Mesenchymal stem cell (in vitro differentiated cells and primary cell): ENCODE measurements at regions not wholly inside any gene's neighbourhood (a gene's known extent, or its start where the extent isn't known, plus 50 kb on each side); places are given as distances from the start of the nearest gene placed in this dataset.

Experiments used
- DNase-seq: peaks from one replicate; pipeline ENCODE4 v3.0.0-alpha.2; 2013
- H2AFZ ChIP-seq: one replicate; pipeline ENCODE4 v1.6.1; 2013; ENCODE audit warnings: low read depth, mild to moderate bottlenecking, control low read depth, inconsistent platforms, low read length, moderate library complexity
- H2AK5ac ChIP-seq: 2 replicates; pipeline ENCODE4 v1.6.1; 2013; ENCODE audit warnings: low read length, moderate library complexity, mild to moderate bottlenecking, inconsistent platforms; ENCODE audit not compliant: severe bottlenecking
- H2BK120ac ChIP-seq: one replicate; pipeline ENCODE4 v1.6.1; 2013; ENCODE audit warnings: low read depth, mild to moderate bottlenecking, inconsistent platforms, low read length, moderate library complexity
- H2BK12ac ChIP-seq, 2 experiments: one replicate each; pipeline ENCODE4 v1.6.1; 2013; ENCODE audit warnings: inconsistent platforms in 2 of 2, low read length in 2 of 2, mild to moderate bottlenecking in 2 of 2, moderate library complexity in 2 of 2, control low read depth in 1 of 2
- H2BK15ac ChIP-seq: one replicate; pipeline ENCODE4 v1.6.1; 2013; ENCODE audit warnings: mild to moderate bottlenecking, low read depth, inconsistent platforms; ENCODE audit not compliant: poor library complexity, severe bottlenecking
- H2BK5ac ChIP-seq: 2 replicates; pipeline ENCODE4 v1.6.1; 2013; ENCODE audit warnings: low read depth, mild to moderate bottlenecking, low read length, control low read depth, inconsistent platforms; ENCODE audit not compliant: poor library complexity, severe bottlenecking
- H3K14ac ChIP-seq, 2 experiments: one replicate each; pipeline ENCODE4 v1.6.1; 2013; ENCODE audit warnings: inconsistent platforms in 2 of 2, low read length in 2 of 2, control low read depth in 1 of 2, mild to moderate bottlenecking in 1 of 2, moderate library complexity in 1 of 2
- H3K18ac ChIP-seq, 2 experiments: one replicate each; pipeline ENCODE4 v1.6.1; 2013; ENCODE audit warnings: inconsistent platforms in 2 of 2, low read length in 2 of 2, control low read depth in 1 of 2, low read depth in 1 of 2, mild to moderate bottlenecking in 1 of 2
- H3K23ac ChIP-seq, 2 experiments: one replicate each; pipeline ENCODE4 v1.6.1; 2013; ENCODE audit warnings: inconsistent platforms in 2 of 2, low read length in 2 of 2, mild to moderate bottlenecking in 2 of 2, moderate library complexity in 2 of 2, control low read depth in 1 of 2
- H3K27ac ChIP-seq: 2 replicates; pipeline ENCODE4 v1.5.1; 2013; ENCODE audit warnings: mild to moderate bottlenecking, moderate library complexity, low read length, control low read depth, inconsistent platforms; ENCODE audit not compliant: poor library complexity, severe bottlenecking
- H3K27me3 ChIP-seq, 2 experiments: 2 replicates each; pipeline versions ENCODE4 v1.6.1 to v1.7.0; 2013; ENCODE audit warnings: low read length in 2 of 2, mild to moderate bottlenecking in 2 of 2, moderate library complexity in 2 of 2, control low read depth in 1 of 2, inconsistent platforms in 1 of 2; ENCODE audit not compliant: control insufficient read depth in 1 of 2, insufficient read depth in 1 of 2
- H3K36me3 ChIP-seq, 2 experiments: 2 replicates each; pipeline versions ENCODE4 v1.6.1 to v1.7.0; 2013; ENCODE audit warnings: low read length in 2 of 2, control low read depth in 1 of 2, inconsistent platforms in 1 of 2, low read depth in 1 of 2, mild to moderate bottlenecking in 1 of 2; ENCODE audit not compliant: insufficient read depth in 2 of 2, control insufficient read depth in 1 of 2
- H3K4ac ChIP-seq, 2 experiments: one replicate each; pipeline ENCODE4 v1.6.1; 2013; ENCODE audit warnings: inconsistent platforms in 2 of 2, low read length in 2 of 2, mild to moderate bottlenecking in 2 of 2, moderate library complexity in 2 of 2, control low read depth in 1 of 2, low read depth in 1 of 2
- H3K4me1 ChIP-seq: 2 replicates; pipeline ENCODE4 v1.6.1; 2013; ENCODE audit warnings: low read depth, low read length, control low read depth; ENCODE audit not compliant: control insufficient read depth, insufficient read depth
- H3K4me2 ChIP-seq: 2 replicates; pipeline ENCODE4 v1.6.1; 2013; ENCODE audit warnings: low read length, mild to moderate bottlenecking, inconsistent platforms; ENCODE audit not compliant: poor library complexity, severe bottlenecking
- H3K4me3 ChIP-seq, 2 experiments: 2 replicates each; pipeline versions ENCODE4 v1.5.1 to v1.7.0; 2013; ENCODE audit warnings: low read length in 2 of 2, mild to moderate bottlenecking in 2 of 2, control low read depth in 1 of 2, low read depth in 1 of 2; ENCODE audit not compliant: insufficient read depth in 1 of 2
- H3K79me1 ChIP-seq: replicated peaks from 2 replicates; pipeline ENCODE4 v1.6.1; 2013; ENCODE audit warnings: mild to moderate bottlenecking, control low read depth, low read length, inconsistent platforms; ENCODE audit not compliant: poor library complexity, severe bottlenecking
- H3K9ac ChIP-seq: 2 replicates; pipeline ENCODE4 v1.7.0; 2013; ENCODE audit warnings: mild to moderate bottlenecking, low read length, moderate library complexity
- H3K9me3 ChIP-seq: 2 replicates; pipeline ENCODE4 v1.7.0; 2013; ENCODE audit warnings: mild to moderate bottlenecking, low read length; ENCODE audit not compliant: control insufficient read depth
- H4K8ac ChIP-seq: one replicate; pipeline ENCODE4 v1.6.1; 2013; ENCODE audit warnings: inconsistent platforms, mild to moderate bottlenecking, low read length, moderate library complexity
- H4K91ac ChIP-seq: one replicate; pipeline ENCODE4 v1.6.1; 2013; ENCODE audit warnings: mild to moderate bottlenecking, low read length, inconsistent platforms
- WGBS: methylation state at CpG from one replicate; pipeline ENCODE4 v1.1.7; 2013; ENCODE audit warnings: mixed read lengths; 5-methylcytosine and 5-hydroxymethylcytosine counted together

GRCh38 chr20:51143652-51144051 lies 120.7 kb upstream of the KCNG1 start:
- no peak overlapping the region for H2BK12ac ChIP-seq
- H3K9me3 ChIP-seq = peaks cover 22% of the 10 kb centered on the region
- no peaks in the 10 kb centered on the region for H3K36me3 ChIP-seq
- H2BK15ac ChIP-seq = no peak overlapping the region
- no peak overlapping the region for H3K4me2 ChIP-seq
- H3K4me3 ChIP-seq = no peak overlapping the region
- no peak overlapping the region for H3K9ac ChIP-seq
- no peak overlapping the region for H2BK120ac ChIP-seq
- no peak overlapping the region for H3K27ac ChIP-seq
- DNase-seq = no peak
- WGBS = 90% methylated on average over 2 of the region's 2 CpGs
- no peak overlapping the region for H3K14ac ChIP-seq
- H3K18ac ChIP-seq = no peak overlapping the region
- no peak overlapping the region for H2AFZ ChIP-seq
- H2BK5ac ChIP-seq = no peak overlapping the region
- no peak overlapping the region for H4K8ac ChIP-seq
- no peak overlapping the region for H4K91ac ChIP-seq
- H3K4me1 ChIP-seq = no peaks in the 10 kb centered on the region
- no peak overlapping the region for H2AK5ac ChIP-seq
- no peaks in the 10 kb centered on the region for H3K79me1 ChIP-seq
- no peak overlapping the region for H3K4ac ChIP-seq
- H3K23ac ChIP-seq = no peak overlapping the region
- H3K27me3 ChIP-seq = peaks cover 30 to 59% of the 10 kb centered on the region in 2 experiments

GRCh38 chr20:51142448-51142847 lies 119.5 kb upstream of the KCNG1 start:
- Histone ChIP-seq H3K9me3 (peaks cover 20% of the 10 kb centered on the region), H3K4me2 (no peak overlapping the region), H3K4me1 (no peaks in the 10 kb centered on the region), H4K91ac (no peak overlapping the region), H3K79me1 (no peaks in the 10 kb centered on the region), H3K36me3 (no peaks in the 10 kb centered on the region), H3K9ac (no peak overlapping the region), H3K4ac (no peak overlapping the region), H3K4me3 (no peak overlapping the region), H2AK5ac (no peak overlapping the region), H3K18ac (no peak overlapping the region), H3K27me3 (peaks cover 31 to 61% of the 10 kb centered on the region in 2 experiments), H3K14ac (no peak overlapping the region), H3K27ac (no peak overlapping the region), H3K23ac (no peak overlapping the region), H2BK5ac (no peak overlapping the region), H4K8ac (no peak overlapping the region), H2AFZ (no peak overlapping the region), H2BK15ac (no peak overlapping the region), H2BK12ac (no peak overlapping the region), H2BK120ac (no peak overlapping the region)
- 93% methylated on average over 7 of the region's 7 CpGs for WGBS
- DNase-seq = no peak

- Histone ChIP-seq H3K9me3 (peaks cover 10% of the 10 kb centered on the region), H3K9ac (no peak overlapping the region), H2AK5ac (no peak overlapping the region), H2BK5ac (no peak overlapping the region), H3K27me3 (peaks cover 31 to 60% of the 10 kb centered on the region in 2 experiments), H3K4me3 (no peak overlapping the region), H3K18ac (no peak overlapping the region), H4K8ac (no peak overlapping the region), H3K4ac (no peak overlapping the region), H3K14ac (no peak overlapping the region), H3K4me2 (no peak overlapping the region), H2BK12ac (no peak overlapping the region), H2AFZ (no peak overlapping the region), H3K79me1 (no peaks in the 10 kb centered on the region), H3K23ac (no peak overlapping the region), H2BK120ac (no peak overlapping the region), H3K27ac (no peak overlapping the region), H2BK15ac (no peak overlapping the region), H3K4me1 (no peaks in the 10 kb centered on the region), H3K36me3 (no peaks in the 10 kb centered on the region), H4K91ac (no peak overlapping the region)
- 95% methylated on average over 7 of the region's 7 CpGs for WGBS
- DNase-seq = no peak
Observed at GRCh38 chr20:51140671-51141070, 117.8 kb upstream of the KCNG1 start.

GRCh38 chr20:51139891-51140290 lies 117.0 kb upstream of the KCNG1 start:
- DNase-seq = no peak
- no peak overlapping the region for H3K27ac ChIP-seq
- no peak overlapping the region for H2BK15ac ChIP-seq
- H2BK120ac ChIP-seq = no peak overlapping the region
- H3K27me3 ChIP-seq = peaks cover 31 to 52% of the 10 kb centered on the region in 2 experiments
- 100% methylated on average over 1 of the region's 3 CpGs for WGBS
- no peak overlapping the region for H3K18ac ChIP-seq
- no peak overlapping the region for H2AFZ ChIP-seq
- H3K4me3 ChIP-seq = no peak overlapping the region
- no peak overlapping the region for H3K14ac ChIP-seq
- H3K4me2 ChIP-seq = no peak overlapping the region
- no peak overlapping the region for H3K23ac ChIP-seq
- H2BK5ac ChIP-seq = no peak overlapping the region
- no peak overlapping the region for H4K91ac ChIP-seq
- H3K9me3 ChIP-seq = peaks cover 2% of the 10 kb centered on the region
- H2AK5ac ChIP-seq = no peak overlapping the region
- no peak overlapping the region for H3K9ac ChIP-seq
- no peaks in the 10 kb centered on the region for H3K36me3 ChIP-seq
- H3K4me1 ChIP-seq = no peaks in the 10 kb centered on the region
- H3K4ac ChIP-seq = no peak overlapping the region
- no peak overlapping the region for H4K8ac ChIP-seq
- H2BK12ac ChIP-seq = no peak overlapping the region
- no peaks in the 10 kb centered on the region for H3K79me1 ChIP-seq
